T1000 (cell line): ENCODE measurements at regions not wholly inside any gene's neighbourhood (a gene's known extent, or its start where the extent isn't known, plus 50 kb on each side); places are given as distances from the start of the nearest gene placed in this dataset.
"Not testable (repeated sequence)": the region's sequence is repeated elsewhere in the genome, so short reads cannot be mapped to it uniquely, and the experiment has no call there.

Source experiments
- DNase-seq: peaks from one replicate; lab custom pipeline; 2025; ENCODE audit warnings: mixed read lengths; lab: John Stamatoyannopoulos, UW

DNA sequence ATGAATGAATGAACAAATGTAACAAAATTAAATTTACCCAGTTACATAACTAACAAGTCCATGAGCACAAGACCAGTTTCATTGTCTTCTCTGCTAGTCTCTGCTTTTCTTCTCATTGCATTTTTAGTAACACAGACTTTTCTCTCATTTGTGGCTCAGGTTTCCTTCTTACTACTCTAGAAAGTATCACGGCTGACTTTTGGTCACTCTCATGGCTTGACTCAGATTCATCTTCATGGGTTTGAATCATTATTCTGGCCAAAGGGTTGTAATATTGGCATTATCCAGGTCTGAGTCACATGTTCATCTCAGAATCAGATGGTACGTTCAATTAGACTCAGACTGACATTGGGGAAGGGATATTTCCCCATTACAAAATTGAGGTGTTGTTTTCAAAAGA lies 121.5 kb upstream of the SATB1 start:
- no peak for DNase-seq

DNA sequence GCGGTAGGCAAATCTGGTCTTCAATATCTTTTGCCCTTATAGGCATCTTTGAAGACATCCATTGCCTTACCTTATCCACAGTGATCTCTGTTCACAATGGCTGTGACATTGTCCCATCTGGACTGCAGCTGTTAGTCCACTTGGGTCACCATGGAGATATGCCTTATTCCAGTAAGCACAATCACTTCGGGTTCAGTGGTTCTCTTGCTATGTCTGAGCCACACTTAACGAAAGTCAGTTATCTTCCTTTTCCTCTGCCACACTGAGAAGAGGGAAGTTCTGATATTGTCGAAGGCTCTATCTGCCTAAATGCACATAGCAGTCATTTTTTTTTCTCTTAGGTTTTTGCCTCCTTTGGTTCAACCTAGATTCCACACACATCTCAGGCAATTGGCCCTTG lies 119.0 kb upstream of the SATB1 start:
- no peak for DNase-seq

DNA sequence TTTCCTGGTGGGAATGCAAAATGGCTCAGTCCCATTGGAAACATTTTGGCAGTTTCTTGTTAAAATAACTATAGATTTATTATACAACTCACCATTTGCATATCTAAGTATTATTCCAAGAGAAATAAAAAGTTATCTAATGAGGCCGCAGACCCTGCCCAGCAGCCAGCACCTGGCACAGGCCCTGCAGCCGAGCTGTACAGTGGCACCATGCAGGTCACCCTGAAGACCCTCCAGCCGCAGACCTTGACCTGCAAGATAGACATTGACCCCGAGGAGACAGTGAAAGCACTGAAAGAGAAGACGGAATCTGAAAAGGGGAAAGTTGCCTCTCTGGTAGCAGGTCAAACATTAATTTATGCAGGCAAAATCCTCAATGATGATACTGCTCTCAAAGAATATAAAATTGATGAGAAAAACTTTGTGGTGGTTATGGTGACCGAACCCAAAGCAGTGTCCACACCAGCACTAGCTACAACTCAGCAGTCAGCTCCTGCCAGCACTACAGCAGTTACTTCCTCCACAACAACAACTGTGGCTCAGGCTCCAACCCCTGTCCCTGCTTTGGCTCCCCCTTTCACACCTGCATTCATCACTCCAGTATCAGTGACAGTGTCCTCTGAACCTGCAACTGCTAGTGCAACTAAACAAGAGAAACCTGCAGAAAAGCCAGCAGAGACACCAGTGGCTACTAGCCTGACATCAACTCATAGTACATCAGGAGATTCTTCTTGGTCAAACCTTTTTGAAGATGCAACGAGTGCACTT lies 113.5 kb upstream of the SATB1 start:
- DNase-seq, result no peak

DNA sequence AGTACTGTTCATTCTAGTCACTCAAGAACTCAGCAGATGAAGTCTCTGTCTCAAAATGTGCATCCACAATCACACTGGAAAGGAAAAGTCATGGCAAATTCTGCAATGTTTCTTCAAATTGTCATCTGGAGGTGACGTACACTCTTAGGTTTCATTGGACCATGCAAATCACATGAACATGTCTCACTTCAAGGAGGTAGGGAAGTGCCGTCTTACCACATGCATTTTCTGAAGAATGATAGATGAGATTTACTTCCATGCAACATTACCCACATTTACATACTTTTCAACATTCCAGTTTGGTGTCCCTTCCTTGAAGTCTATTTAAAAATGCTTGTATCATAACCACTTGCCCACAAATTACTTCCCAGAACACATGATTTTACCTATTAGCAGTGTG lies 107.9 kb upstream of the SATB1 start:
- DNase-seq, result no peak

GRCh38 chr3:18531662-18532061 lies 106.5 kb upstream of the SATB1 start:
- DNase-seq, result no peak

DNA sequence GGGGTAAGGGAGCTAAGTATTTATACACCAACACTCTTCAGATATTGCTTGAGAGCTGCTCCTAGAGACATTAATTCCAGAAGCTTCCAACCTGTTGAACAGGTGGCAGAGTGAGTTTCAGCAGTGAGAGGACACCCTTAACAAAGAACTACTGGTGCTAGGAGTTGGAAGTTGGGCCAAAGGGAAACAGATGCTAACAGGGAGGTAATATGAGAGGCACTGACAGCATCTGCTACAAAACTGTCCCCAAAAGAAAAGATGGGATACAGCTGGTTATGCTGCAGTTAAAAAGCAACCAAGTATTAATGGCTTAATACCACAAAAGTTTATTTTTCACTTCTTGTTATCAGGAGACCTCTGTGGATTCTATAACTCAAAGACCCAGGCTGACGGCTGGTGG lies 104.5 kb upstream of the SATB1 start:
- no peak for DNase-seq

DNA sequence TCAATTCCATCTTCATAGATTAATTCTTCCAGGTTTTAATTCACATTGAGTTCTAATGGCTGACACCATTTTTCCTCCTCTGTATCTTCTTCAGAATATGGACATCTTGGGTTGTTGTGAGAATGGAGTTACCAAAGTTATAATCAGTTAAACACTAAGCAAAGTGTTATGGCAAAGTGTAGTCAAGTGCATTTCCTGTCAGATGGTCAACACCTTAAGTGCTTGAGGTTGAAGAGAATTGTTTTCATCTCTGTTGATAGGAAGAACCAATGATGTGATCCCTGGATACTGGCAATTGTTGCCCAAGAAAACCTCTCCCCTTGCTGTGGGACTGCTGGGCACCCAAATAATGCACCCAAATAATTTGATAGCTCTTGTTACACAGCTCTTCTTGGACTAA lies 102.6 kb upstream of the SATB1 start:
- DNase-seq, result no peak

DNA sequence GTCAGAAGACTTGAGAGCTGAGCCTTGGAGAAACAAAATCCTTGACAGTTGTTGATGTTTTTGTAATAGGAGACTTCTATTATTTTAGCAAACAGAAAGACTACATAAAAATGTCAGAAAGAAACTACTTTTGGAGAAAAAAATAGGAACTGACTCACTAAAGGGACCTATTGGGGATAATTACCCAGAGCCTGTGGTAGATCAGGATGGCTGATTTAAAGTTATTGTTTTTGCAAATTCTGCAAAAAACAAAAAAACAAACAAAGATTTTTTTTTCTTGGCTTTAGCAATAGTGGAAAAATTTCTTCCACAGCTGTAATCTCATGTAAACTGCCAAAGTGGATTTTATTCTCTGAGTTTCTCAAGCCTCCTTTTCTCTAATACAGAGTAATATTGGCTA lies 101.5 kb upstream of the SATB1 start:
- DNase-seq, result no peak

DNA sequence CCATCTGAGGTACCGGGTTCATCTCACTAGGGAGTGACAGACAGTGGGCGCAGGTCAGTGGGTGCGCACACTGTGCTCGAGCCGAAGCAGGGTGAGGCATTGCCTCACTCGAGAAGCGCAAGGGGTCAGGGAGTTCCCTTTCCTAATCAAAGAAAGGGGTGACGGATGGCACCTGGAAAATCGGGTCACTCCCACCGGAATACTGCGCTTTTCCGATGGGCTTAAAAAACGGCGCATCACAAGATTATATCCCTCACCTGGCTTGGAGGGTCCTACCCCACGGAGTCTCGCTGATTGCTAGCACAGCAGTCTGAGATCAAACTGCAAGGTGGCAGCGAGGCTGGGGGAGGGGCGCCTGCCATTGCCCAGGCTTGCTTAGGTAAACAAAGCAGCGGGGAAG lies 91.0 kb upstream of the SATB1 start:
- not testable (repeated sequence) for DNase-seq

DNA sequence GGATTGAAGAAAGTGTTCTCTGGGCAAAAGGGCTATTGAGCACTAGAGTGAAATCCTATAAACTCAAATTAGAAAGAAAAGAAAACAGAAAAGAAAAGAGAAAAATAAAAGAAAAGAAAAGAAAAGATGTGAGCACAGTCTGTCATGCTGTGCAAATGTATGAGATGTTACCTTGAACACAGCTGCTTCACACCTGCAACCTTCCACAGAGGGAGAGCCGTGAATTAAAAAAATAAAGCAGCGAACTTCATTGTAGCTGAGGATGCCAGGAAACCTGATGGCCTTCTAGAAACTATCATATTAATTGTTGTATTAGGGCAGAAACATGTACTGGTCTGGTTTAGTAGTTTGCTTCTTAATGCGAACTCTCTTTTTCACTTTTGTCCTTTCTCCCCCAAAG lies 88.0 kb upstream of the SATB1 start:
- no peak for DNase-seq

- no peak for DNase-seq
Measured at GRCh38 chr3:18512007-18512406, 86.9 kb upstream of the SATB1 start.

- no peak for DNase-seq
Measured at GRCh38 chr3:18510947-18511346, 85.8 kb upstream of the SATB1 start.

GRCh38 chr3:18507333-18507732 lies 82.2 kb upstream of the SATB1 start:
- no peak for DNase-seq

- no peak for DNase-seq
Measured at GRCh38 chr3:18505056-18505455, 79.9 kb upstream of the SATB1 start.

DNA sequence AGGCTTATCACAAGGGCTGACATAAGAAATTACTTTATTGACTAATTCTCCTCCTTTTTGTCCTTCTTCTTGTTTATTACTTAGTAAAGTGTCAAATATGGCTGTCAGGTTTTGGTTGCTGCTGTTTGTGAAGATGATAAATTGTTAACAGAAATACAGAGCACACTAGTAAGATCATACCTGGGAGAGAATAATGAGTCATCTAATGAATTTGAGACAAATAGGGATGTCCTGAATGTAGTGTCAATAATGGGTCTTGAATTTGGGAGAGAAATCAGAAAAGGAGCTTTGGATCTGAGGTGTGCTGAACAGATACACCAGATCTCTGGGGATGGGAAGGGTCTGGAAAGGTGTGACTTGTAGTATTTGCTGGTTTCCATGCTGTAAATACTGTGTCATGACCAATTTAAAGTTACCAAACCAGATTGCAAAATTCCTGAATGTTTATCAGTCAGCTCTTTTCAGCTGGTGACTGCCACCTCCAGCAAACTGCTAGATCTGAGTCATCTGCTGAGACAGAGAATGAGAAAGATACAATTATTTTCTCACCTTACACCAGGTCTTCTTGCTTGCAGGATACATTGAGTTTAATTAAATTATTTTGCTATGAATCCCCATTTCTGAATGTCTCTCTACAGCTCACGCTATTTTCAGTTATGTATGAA lies 76.7 kb upstream of the SATB1 start:
- DNase-seq, result no peak

GRCh38 chr3:18500322-18500721 lies 75.2 kb upstream of the SATB1 start:
- no peak for DNase-seq

DNA sequence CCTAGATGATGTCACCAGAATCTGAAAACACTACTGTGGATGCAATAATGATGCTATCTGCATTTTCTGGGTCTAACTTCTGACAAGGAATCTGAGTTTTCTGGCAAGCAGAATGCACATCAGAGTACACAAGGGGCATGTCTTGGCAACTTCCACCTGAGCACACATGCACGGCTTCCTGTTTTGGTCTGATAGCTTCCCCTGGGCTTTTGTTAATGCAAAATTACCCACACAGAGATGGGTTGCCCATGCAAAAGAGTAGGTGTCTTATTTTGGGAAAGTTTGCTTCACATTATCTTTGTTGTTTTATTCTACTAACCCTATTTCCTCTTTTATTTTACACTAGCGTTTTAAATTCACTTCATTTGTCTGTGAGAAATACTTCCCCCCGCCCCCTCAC lies 74.2 kb upstream of the SATB1 start:
- no peak for DNase-seq

GRCh38 chr3:18494251-18494650 lies 69.1 kb upstream of the SATB1 start:
- no peak for DNase-seq

GRCh38 chr3:18489939-18490338 lies 64.8 kb upstream of the SATB1 start:
- no peak for DNase-seq

- no peak for DNase-seq
Measured at GRCh38 chr3:18483226-18483625, 58.1 kb upstream of the SATB1 start.

DNA sequence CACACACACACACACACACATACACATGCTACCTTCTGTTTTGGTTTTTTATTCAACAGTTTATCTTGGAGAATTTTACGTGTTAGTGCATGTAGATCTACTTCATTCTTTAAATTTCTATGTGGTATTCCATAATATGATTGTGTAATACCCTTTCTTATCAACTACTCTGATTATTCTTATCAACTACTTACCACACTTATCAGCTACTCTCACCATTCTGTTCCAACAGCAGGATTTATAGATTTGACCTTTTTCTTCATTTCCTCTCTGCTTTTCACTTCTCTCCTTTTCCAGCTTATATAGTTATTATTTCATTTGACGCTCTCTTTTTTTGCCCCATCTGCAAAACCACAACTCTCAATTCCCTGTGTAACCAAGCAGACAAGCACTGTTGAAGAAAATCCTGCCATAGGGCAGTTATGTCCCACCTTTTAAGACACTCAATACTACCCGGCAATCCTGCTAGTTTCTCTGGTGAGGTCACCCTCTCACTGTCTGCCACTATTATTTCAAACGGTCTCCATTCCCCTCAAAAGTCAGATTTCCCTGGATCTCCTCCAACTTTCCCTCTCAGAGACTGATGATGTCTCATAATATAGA lies 56.9 kb upstream of the SATB1 start:
- DNase-seq, result no peak

GRCh38 chr3:18477620-18478019 lies 52.5 kb upstream of the SATB1 start:
- no peak for DNase-seq
